ENCODE measurements at regions not wholly inside any gene's neighbourhood (a gene's known extent, or its start where the extent isn't known, plus 50 kb on each side); places are given as distances from the start of the nearest gene placed in this dataset.

GRCh38 chr16:60816461-60816860 is 1219.8 kb downstream of the CDH8 start:
- DNase-seq = no peak
- H3K4me1 Mint-ChIP-seq (ENCODE audit: low read depth) = no peaks in the 10 kb centered on the region
- no peak overlapping the region for H3K4me3 Mint-ChIP-seq
- H3K27me3 Mint-ChIP-seq (ENCODE audit: insufficient read depth) = no peaks in the 10 kb centered on the region
- TF ChIP-seq CTCF (IDR thresholded peaks at IDR 0.05) = no peak
- no peaks in the 10 kb centered on the region for H3K36me3 Mint-ChIP-seq (ENCODE audit: low read depth)
- peaks cover 14% of the 10 kb centered on the region for H3K9me3 Mint-ChIP-seq
- H3K27ac Mint-ChIP-seq = no peak overlapping the region

GRCh38 chr16:60815865-60816264 is 1220.4 kb downstream of the CDH8 start:
- Mint-ChIP-seq H3K27ac (no peak overlapping the region), H3K27me3 (ENCODE audit: insufficient read depth) (no peaks in the 10 kb centered on the region), H3K36me3 (ENCODE audit: low read depth) (no peaks in the 10 kb centered on the region), H3K4me1 (ENCODE audit: low read depth) (no peaks in the 10 kb centered on the region), H3K9me3 (peaks cover 14% of the 10 kb centered on the region), H3K4me3 (no peak overlapping the region)
- no peak for TF ChIP-seq CTCF (IDR thresholded peaks at IDR 0.05)
- no peak for DNase-seq

GRCh38 chr16:60815033-60815432 is 1221.2 kb downstream of the CDH8 start:
- TF ChIP-seq CTCF (IDR thresholded peaks at IDR 0.05) = no peak
- Mint-ChIP-seq H3K9me3 (peaks cover 14% of the 10 kb centered on the region), H3K36me3 (ENCODE audit: low read depth) (no peaks in the 10 kb centered on the region), H3K4me1 (ENCODE audit: low read depth) (no peaks in the 10 kb centered on the region), H3K27me3 (ENCODE audit: insufficient read depth) (no peaks in the 10 kb centered on the region), H3K27ac (no peak overlapping the region), H3K4me3 (no peak overlapping the region)
- no peak for DNase-seq

GRCh38 chr16:60811657-60812056 is 1224.6 kb downstream of the CDH8 start:
- Mint-ChIP-seq H3K4me1 (ENCODE audit: low read depth) (no peaks in the 10 kb centered on the region), H3K27ac (no peak overlapping the region), H3K36me3 (ENCODE audit: low read depth) (no peaks in the 10 kb centered on the region), H3K27me3 (ENCODE audit: insufficient read depth) (no peaks in the 10 kb centered on the region), H3K9me3 (peaks cover 19% of the 10 kb centered on the region), H3K4me3 (no peak overlapping the region)
- TF ChIP-seq CTCF (IDR thresholded peaks at IDR 0.05) = no peak
- DNase-seq = no peak

GRCh38 chr16:60811051-60811608 is 1225.1 kb downstream of the CDH8 start:
- DNase-seq = no peak
- no peak for TF ChIP-seq CTCF (IDR thresholded peaks at IDR 0.05)

GRCh38 chr16:60810250-60810649 is 1226.0 kb downstream of the CDH8 start:
- Mint-ChIP-seq H3K4me1 (ENCODE audit: low read depth) (no peaks in the 10 kb centered on the region), H3K4me3 (no peak overlapping the region), H3K27me3 (ENCODE audit: insufficient read depth) (no peaks in the 10 kb centered on the region), H3K27ac (no peak overlapping the region), H3K36me3 (ENCODE audit: low read depth) (no peaks in the 10 kb centered on the region), H3K9me3 (peaks cover 27% of the 10 kb centered on the region)
- no peak for TF ChIP-seq CTCF (IDR thresholded peaks at IDR 0.05)
- no peak for DNase-seq

More at GRCh38 chr16:60811051-60811608, 1225.1 kb downstream of the CDH8 start:
- Mint-ChIP-seq H3K27me3 (ENCODE audit: insufficient read depth) (no peaks in the 10 kb centered on the region), H3K4me3 (no peak overlapping the region), H3K36me3 (ENCODE audit: low read depth) (no peaks in the 10 kb centered on the region), H3K9me3 (peaks cover 21% of the 10 kb centered on the region), H3K4me1 (ENCODE audit: low read depth) (no peaks in the 10 kb centered on the region), H3K27ac (no peak overlapping the region)
